T-cell (primary cell): ENCODE measurements at regions not wholly inside any gene's neighbourhood (a gene's known extent, or its start where the extent isn't known, plus 50 kb on each side); places are given as distances from the start of the nearest gene placed in this dataset.

Experiments
- ATAC-seq, 4 experiments: fragments of 200-7000 bp in 3 of 4; fragments of 150-1000 bp in 1 of 4; cut with Tn5 transposase; replicated peaks in 1 of 4; 1 replicate in 3 of 4; 2 replicates in 1 of 4; pipeline ENCODE4 v1.10.0; 2021; ENCODE audit warnings: moderate library complexity in 3 of 4, mild to moderate bottlenecking in 2 of 4, moderate number of reproducible peaks in 1 of 4
- CTCF ChIA-PET, 2 donors: fragments of 300-600 bp; sonication (Branson Sonifier 250); formaldehyde crosslinking; loops; one replicate each; lab custom pipeline; 2022; ENCODE audit warnings: antibody characterized with exemption in 2 of 2; lab: Charles Lee
- POLR2A ChIA-PET, 2 donors: fragments of 300-600 bp; sonication (Branson Sonifier 250); formaldehyde crosslinking; loops; one replicate each; lab custom pipeline; 2022; ENCODE audit warnings: antibody characterized with exemption in 2 of 2; lab: Charles Lee
- DNase-seq, 35 experiments: peaks; one replicate each; pipeline versions ENCODE4 v3.0.0 to v3.0.0-alpha.2; 2013 to 2023
- H3K27ac ChIP-seq: one replicate; pipeline ENCODE4 v1.5.1; 2013; ENCODE audit warnings: low read length
- H3K27me3 ChIP-seq, 2 experiments: replicated peaks in 1 of 2; 1 replicate in 1 of 2; 2 replicates in 1 of 2; pipeline versions ENCODE4 v1.6.1 to v1.7.0; 2013; ENCODE audit warnings: low read length in 1 of 2, mixed read lengths in 1 of 2; ENCODE audit not compliant: control insufficient read depth in 2 of 2, insufficient read depth in 2 of 2; ENCODE audit errors: extremely low read depth in 1 of 2
- H3K36me3 ChIP-seq, 2 donors: 1 replicate in 1 of 2; 2 replicates in 1 of 2; pipeline versions ENCODE4 v1.6.1 to v1.7.0; 2013; ENCODE audit warnings: low read length in 1 of 2; ENCODE audit not compliant: control insufficient read depth in 2 of 2, insufficient read depth in 1 of 2; ENCODE audit errors: extremely low read depth in 1 of 2
- H3K4me1 ChIP-seq, 2 experiments: 1 replicate in 1 of 2; 2 replicates in 1 of 2; pipeline versions ENCODE4 v1.6.1 to v1.7.0; 2013; ENCODE audit warnings: low read length in 2 of 2, mixed read lengths in 1 of 2; ENCODE audit not compliant: insufficient read depth in 2 of 2, control insufficient read depth in 1 of 2; ENCODE audit errors: extremely low read depth in 1 of 2
- H3K4me3 ChIP-seq, 2 donors: 1 replicate in 1 of 2; 2 replicates in 1 of 2; pipeline versions ENCODE4 v1.5.1 to v1.7.0; 2013; ENCODE audit warnings: mild to moderate bottlenecking in 2 of 2, low read length in 1 of 2, moderate library complexity in 1 of 2; ENCODE audit not compliant: control insufficient read depth in 1 of 2; ENCODE audit errors: extremely low read depth in 1 of 2
- H3K9me3 ChIP-seq: 2 replicates; pipeline ENCODE4 v1.7.0; 2013
- H3K27ac Mint-ChIP-seq, 2 donors: one replicate each; pipeline ENCODE4 v1.8.0; 2020 to 2021; ENCODE audit warnings: mild to moderate bottlenecking in 2 of 2, mixed read lengths in 2 of 2
- H3K27me3 Mint-ChIP-seq, 2 donors: one replicate each; pipeline ENCODE4 v1.8.0; 2021 to 2022; ENCODE audit warnings: mixed read lengths in 2 of 2
- H3K36me3 Mint-ChIP-seq: one replicate; pipeline ENCODE4 v1.8.0; 2021; ENCODE audit warnings: mixed read lengths
- H3K4me1 Mint-ChIP-seq, 3 donors: one replicate each; pipeline ENCODE4 v1.8.0; 2020 to 2022; ENCODE audit warnings: mixed read lengths in 3 of 3, mild to moderate bottlenecking in 1 of 3
- H3K4me3 Mint-ChIP-seq, 3 donors: one replicate each; pipeline ENCODE4 v1.8.0; 2020 to 2022; ENCODE audit warnings: mild to moderate bottlenecking in 3 of 3, mixed read lengths in 3 of 3, moderate library complexity in 3 of 3
- H3K9me3 Mint-ChIP-seq, 3 donors: one replicate each; pipeline ENCODE4 v1.8.0; 2020 to 2022; ENCODE audit warnings: mixed read lengths in 3 of 3
- WGBS: methylation state at CpG from one replicate; pipeline ENCODE4 v1.1.5; 2013; ENCODE audit warnings: missing lambda C conversion rate; ENCODE audit not compliant: insufficient coverage; 5-methylcytosine and 5-hydroxymethylcytosine counted together

- POLR2A ChIA-PET = no interaction called here
- no peaks in the 10 kb centered on the region for H3K27me3 Mint-ChIP-seq
- H3K9me3 ChIP-seq = no peaks in the 10 kb centered on the region
- H3K36me3 ChIP-seq = no peaks in the 10 kb centered on the region
- H3K4me3 ChIP-seq = no peak overlapping the region
- no peaks in the 10 kb centered on the region for H3K4me1 Mint-ChIP-seq
- no peaks in the 10 kb centered on the region for H3K27me3 ChIP-seq
- CTCF ChIA-PET = no interaction called here
- no peak overlapping the region for H3K27ac ChIP-seq
- H3K36me3 Mint-ChIP-seq = no peaks in the 10 kb centered on the region
- H3K27ac Mint-ChIP-seq = no peak overlapping the region
- H3K4me1 ChIP-seq = no peaks in the 10 kb centered on the region
- H3K4me3 Mint-ChIP-seq = no peak overlapping the region
- DNase-seq (no peak), ATAC-seq (no peak)
- H3K9me3 Mint-ChIP-seq = peaks cover 3 to 23% (median 10%) of the 10 kb centered on the region in 3 donors
Observed at GRCh38 chr3:90102146-90102545, 994.7 kb downstream of the EPHA3 start.

GRCh38 chr3:90121326-90121725, 1013.9 kb downstream of the EPHA3 start:
- no peak for DNase-seq
- ChIA-PET POLR2A (no interaction called here), CTCF (no interaction called here)
- Histone ChIP-seq H3K36me3 (no peaks in the 10 kb centered on the region), H3K9me3 (no peaks in the 10 kb centered on the region), H3K27me3 (no peaks in the 10 kb centered on the region), H3K27ac (no peak overlapping the region), H3K4me3 (no peak overlapping the region), H3K4me1 (no peaks in the 10 kb centered on the region)
- H3K4me1 Mint-ChIP-seq = no peaks in the 10 kb centered on the region
- H3K4me3 Mint-ChIP-seq = no peak overlapping the region
- no peaks in the 10 kb centered on the region for H3K36me3 Mint-ChIP-seq
- 100% methylated on average over 1 of the region's 5 CpGs for WGBS
- no peak for ATAC-seq
- no peak overlapping the region for H3K27ac Mint-ChIP-seq
- H3K27me3 Mint-ChIP-seq = no peaks in the 10 kb centered on the region
- H3K9me3 Mint-ChIP-seq = peaks cover 10 to 18% (median 11%) of the 10 kb centered on the region in 3 donors

GRCh38 chr3:90128391-90128790, 1021.0 kb downstream of the EPHA3 start:
- Histone ChIP-seq H3K36me3 (no peaks in the 10 kb centered on the region), H3K9me3 (no peaks in the 10 kb centered on the region), H3K4me1 (no peaks in the 10 kb centered on the region), H3K27ac (no peak overlapping the region), H3K27me3 (no peaks in the 10 kb centered on the region), H3K4me3 (no peak overlapping the region)
- no peak for ATAC-seq
- H3K27ac Mint-ChIP-seq = no peak overlapping the region
- CTCF ChIA-PET = no interaction called here
- H3K4me3 Mint-ChIP-seq = no peak overlapping the region
- no peaks in the 10 kb centered on the region for H3K4me1 Mint-ChIP-seq
- WGBS = no CpG with 5 or more reads among the region's 2 CpGs
- peaks cover 9 to 23% (median 16%) of the 10 kb centered on the region in 3 donors for H3K9me3 Mint-ChIP-seq
- no peak for DNase-seq
- no peaks in the 10 kb centered on the region for H3K27me3 Mint-ChIP-seq
- POLR2A ChIA-PET = no interaction called here
- no peaks in the 10 kb centered on the region for H3K36me3 Mint-ChIP-seq

GRCh38 chr3:90129730-90130129, 1022.3 kb downstream of the EPHA3 start:
- no peak for ATAC-seq
- Mint-ChIP-seq H3K4me1 (no peaks in the 10 kb centered on the region), H3K4me3 (no peak overlapping the region)

GRCh38 chr3:90132197-90132596, 1024.8 kb downstream of the EPHA3 start:
- POLR2A ChIA-PET = no interaction called here
- peaks cover 0 to 19% (median 8%) of the 10 kb centered on the region in 3 donors for H3K9me3 Mint-ChIP-seq
- no peaks in the 10 kb centered on the region for H3K27me3 ChIP-seq

More at GRCh38 chr3:90129730-90130129, 1022.3 kb downstream of the EPHA3 start:
- Histone ChIP-seq H3K9me3 (no peaks in the 10 kb centered on the region), H3K4me3 (no peak overlapping the region), H3K27ac (no peak overlapping the region), H3K36me3 (no peaks in the 10 kb centered on the region), H3K27me3 (no peaks in the 10 kb centered on the region), H3K4me1 (no peaks in the 10 kb centered on the region)
- Mint-ChIP-seq H3K27me3 (no peaks in the 10 kb centered on the region), H3K27ac (no peak overlapping the region), H3K36me3 (no peaks in the 10 kb centered on the region), H3K9me3 (peaks cover 9 to 27% (median 16%) of the 10 kb centered on the region in 3 donors)
- ChIA-PET POLR2A (no interaction called here), CTCF (no interaction called here)
- no CpG with 5 or more reads among the region's 3 CpGs for WGBS
- DNase-seq = no peak

GRCh38 chr3:90134090-90134489, 1026.7 kb downstream of the EPHA3 start:
- H3K9me3 ChIP-seq = no peaks in the 10 kb centered on the region
- H3K9me3 Mint-ChIP-seq = peaks cover 0 to 20% (median 10%) of the 10 kb centered on the region in 3 donors
- H3K4me3 Mint-ChIP-seq = no peak overlapping the region
- ChIA-PET CTCF (no interaction called here), POLR2A (no interaction called here)
- no peak overlapping the region for H3K4me3 ChIP-seq
- no peaks in the 10 kb centered on the region for H3K27me3 ChIP-seq
- H3K36me3 Mint-ChIP-seq = no peaks in the 10 kb centered on the region
- H3K27me3 Mint-ChIP-seq = no peaks in the 10 kb centered on the region
- H3K27ac ChIP-seq = no peak overlapping the region
- ATAC-seq = no peak
- no peaks in the 10 kb centered on the region for H3K4me1 ChIP-seq
- no peaks in the 10 kb centered on the region for H3K4me1 Mint-ChIP-seq
- no peaks in the 10 kb centered on the region for H3K36me3 ChIP-seq
- no peak overlapping the region for H3K27ac Mint-ChIP-seq
- DNase-seq = no peak

More at GRCh38 chr3:90132197-90132596, 1024.8 kb downstream of the EPHA3 start:
- H3K4me1 Mint-ChIP-seq = no peaks in the 10 kb centered on the region
- H3K4me1 ChIP-seq = no peaks in the 10 kb centered on the region
- DNase-seq (no peak), ATAC-seq (no peak)
- no peak overlapping the region for H3K4me3 ChIP-seq
- no peaks in the 10 kb centered on the region for H3K36me3 ChIP-seq
- no peak overlapping the region for H3K4me3 Mint-ChIP-seq
- no peak overlapping the region for H3K27ac Mint-ChIP-seq
- CTCF ChIA-PET = no interaction called here
- no peaks in the 10 kb centered on the region for H3K27me3 Mint-ChIP-seq
- WGBS = no CpG with 5 or more reads among the region's 1 CpG
- H3K9me3 ChIP-seq = no peaks in the 10 kb centered on the region
- H3K36me3 Mint-ChIP-seq = no peaks in the 10 kb centered on the region
- no peak overlapping the region for H3K27ac ChIP-seq
